HepG2 (cell line): ENCODE measurements at regions not wholly inside any gene's neighbourhood (a gene's known extent, or its start where the extent isn't known, plus 50 kb on each side); places are given as distances from the start of the nearest gene placed in this dataset.

ENCODE experiments used
- ELF3 ChIP-seq: IDR thresholded peaks from 2 replicates; pipeline ENCODE4 v1.6.1; 2016; ENCODE audit warnings: missing genetic modification reagents, missing compliant biosample characterization
- IRF1 ChIP-seq: sonication (generic); formaldehyde crosslinking; IDR thresholded peaks from 2 replicates; pipeline ENCODE4 v1.4.0; 2020; ENCODE audit warnings: low read depth, mild to moderate bottlenecking, missing genetic modification reagents
- MAFF ChIP-seq: IDR thresholded peaks from 2 replicates; pipeline ENCODE4 v1.6.1; 2011; ENCODE audit warnings: low read depth, low read length, improper control_type of control experiment
- MAZ ChIP-seq, 2 experiments: sonication (generic) in 1 of 2; formaldehyde crosslinking in 1 of 2; IDR thresholded peaks; 2 replicates each; pipeline versions ENCODE4 v1.5.0 to v1.6.1; 2012 to 2020; ENCODE audit warnings: low read depth in 2 of 2, mild to moderate bottlenecking in 2 of 2, borderline replicate concordance in 1 of 2, improper control_type of control experiment in 1 of 2, low read length in 1 of 2, missing genetic modification reagents in 1 of 2, moderate library complexity in 1 of 2
- YY1 ChIP-seq: IDR thresholded peaks from 2 replicates; pipeline ENCODE4 v1.6.1; 2011; ENCODE audit warnings: low read length, low read depth, moderate library complexity, mild to moderate bottlenecking; ENCODE audit not compliant: insufficient read depth, insufficient replicate concordance
- TF ChIP-seq, protein P1 (sequence below): sonication (generic); formaldehyde crosslinking; IDR thresholded peaks from 2 replicates; pipeline ENCODE4 v1.5.0; 2020; ENCODE audit warnings: mild to moderate bottlenecking, missing genetic modification reagents, moderate library complexity

GRCh38 chr20:24772667-24773066, 176.4 kb upstream of the CST7 start:
- no peak for TF ChIP-seq YY1
- TF ChIP-seq MAZ (IDR thresholded peaks at IDR 0.05; ENCODE audit: borderline replicate concordance, low read depth, low read length), result no peak
- no peak for TF ChIP-seq MAZ (CRISPR knock-in tag; IDR thresholded peaks at IDR 0.05; ENCODE audit: low read depth)
- no peak for TF ChIP-seq IRF1 (CRISPR knock-in tag)
- TF ChIP-seq, protein P1, sequence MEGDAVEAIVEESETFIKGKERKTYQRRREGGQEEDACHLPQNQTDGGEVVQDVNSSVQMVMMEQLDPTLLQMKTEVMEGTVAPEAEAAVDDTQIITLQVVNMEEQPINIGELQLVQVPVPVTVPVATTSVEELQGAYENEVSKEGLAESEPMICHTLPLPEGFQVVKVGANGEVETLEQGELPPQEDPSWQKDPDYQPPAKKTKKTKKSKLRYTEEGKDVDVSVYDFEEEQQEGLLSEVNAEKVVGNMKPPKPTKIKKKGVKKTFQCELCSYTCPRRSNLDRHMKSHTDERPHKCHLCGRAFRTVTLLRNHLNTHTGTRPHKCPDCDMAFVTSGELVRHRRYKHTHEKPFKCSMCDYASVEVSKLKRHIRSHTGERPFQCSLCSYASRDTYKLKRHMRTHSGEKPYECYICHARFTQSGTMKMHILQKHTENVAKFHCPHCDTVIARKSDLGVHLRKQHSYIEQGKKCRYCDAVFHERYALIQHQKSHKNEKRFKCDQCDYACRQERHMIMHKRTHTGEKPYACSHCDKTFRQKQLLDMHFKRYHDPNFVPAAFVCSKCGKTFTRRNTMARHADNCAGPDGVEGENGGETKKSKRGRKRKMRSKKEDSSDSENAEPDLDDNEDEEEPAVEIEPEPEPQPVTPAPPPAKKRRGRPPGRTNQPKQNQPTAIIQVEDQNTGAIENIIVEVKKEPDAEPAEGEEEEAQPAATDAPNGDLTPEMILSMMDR (CRISPR knock-in tag), result no peak
- TF ChIP-seq MAFF, result no peak
- TF ChIP-seq ELF3 (CRISPR knock-in tag), result no peak
